AML-193 (cell line): ENCODE measurements at regions not wholly inside any gene's neighbourhood (a gene's known extent, or its start where the extent isn't known, plus 50 kb on each side); places are given as distances from the start of the nearest gene placed in this dataset.
"Not testable (repeated sequence)": the region's sequence is repeated elsewhere in the genome, so short reads cannot be mapped to it uniquely, and the experiment has no call there.

ENCODE experiments used
- DNase-seq, 2 experiments: peaks; one replicate each; lab custom pipeline; 2025; lab: John Stamatoyannopoulos, UW

GRCh38 chr2:186299610-186300009 is 186.4 kb upstream of the ZC3H15 start:
- no peak for DNase-seq

GRCh38 chr2:186302263-186302662 is 183.8 kb upstream of the ZC3H15 start:
- no peak for DNase-seq

- no peak for DNase-seq
Measured at GRCh38 chr2:186303091-186303490, 183.0 kb upstream of the ZC3H15 start.

GRCh38 chr2:186304064-186304463 is 182.0 kb upstream of the ZC3H15 start:
- DNase-seq = no peak

GRCh38 chr2:186306754-186307153 is 179.3 kb upstream of the ZC3H15 start:
- DNase-seq = no peak

- no peak for DNase-seq
Measured at GRCh38 chr2:186307871-186308270, 178.2 kb upstream of the ZC3H15 start.

- no peak for DNase-seq
Measured at GRCh38 chr2:186308347-186308746, 177.7 kb upstream of the ZC3H15 start.

- DNase-seq = no peak
Measured at GRCh38 chr2:186309901-186310300, 176.2 kb upstream of the ZC3H15 start.

- no peak for DNase-seq
Measured at GRCh38 chr2:186319105-186319504, 167.0 kb upstream of the ZC3H15 start.

- no peak for DNase-seq
Measured at GRCh38 chr2:186325827-186326535, 160.1 kb upstream of the ZC3H15 start.

GRCh38 chr2:186327251-186327868 is 158.7 kb upstream of the ZC3H15 start:
- no peak for DNase-seq

- no peak for DNase-seq
Measured at GRCh38 chr2:186328838-186329237, 157.2 kb upstream of the ZC3H15 start.

GRCh38 chr2:186330050-186330449 is 156.0 kb upstream of the ZC3H15 start:
- DNase-seq = no peak

GRCh38 chr2:186339716-186340115 is 146.3 kb upstream of the ZC3H15 start:
- no peak for DNase-seq

- no peak for DNase-seq
Measured at GRCh38 chr2:186342029-186342428, 144.0 kb upstream of the ZC3H15 start.

GRCh38 chr2:186345745-186346144 is 140.3 kb upstream of the ZC3H15 start:
- DNase-seq = no peak

GRCh38 chr2:186346216-186346615 is 139.8 kb upstream of the ZC3H15 start:
- DNase-seq = no peak

GRCh38 chr2:186347472-186347871 is 138.6 kb upstream of the ZC3H15 start:
- DNase-seq = no peak

- no peak for DNase-seq
Measured at GRCh38 chr2:186348200-186348599, 137.9 kb upstream of the ZC3H15 start.

GRCh38 chr2:186349508-186349907 is 136.6 kb upstream of the ZC3H15 start:
- peak; percentile 1 to 39 for DNase-seq

- not testable (repeated sequence) for DNase-seq
Measured at GRCh38 chr2:186354160-186354559, 131.9 kb upstream of the ZC3H15 start.

GRCh38 chr2:186365406-186365805 is 120.7 kb upstream of the ZC3H15 start:
- no peak for DNase-seq

GRCh38 chr2:186379052-186379451 is 107.0 kb upstream of the ZC3H15 start:
- DNase-seq = no peak

GRCh38 chr2:186380805-186381204 is 105.3 kb upstream of the ZC3H15 start:
- no peak for DNase-seq
